GM18511 (cell line): ENCODE measurements at regions not wholly inside any gene's neighbourhood (a gene's known extent, or its start where the extent isn't known, plus 50 kb on each side); places are given as distances from the start of the nearest gene placed in this dataset.

Experiments used
- ATAC-seq: cut with Tn5 transposase; IDR thresholded peaks from one replicate; pipeline ENCODE4 v1.9.1; 2021; ENCODE audit warnings: mild to moderate bottlenecking, moderate library complexity; ENCODE audit not compliant: unreplicated experiment

DNA sequence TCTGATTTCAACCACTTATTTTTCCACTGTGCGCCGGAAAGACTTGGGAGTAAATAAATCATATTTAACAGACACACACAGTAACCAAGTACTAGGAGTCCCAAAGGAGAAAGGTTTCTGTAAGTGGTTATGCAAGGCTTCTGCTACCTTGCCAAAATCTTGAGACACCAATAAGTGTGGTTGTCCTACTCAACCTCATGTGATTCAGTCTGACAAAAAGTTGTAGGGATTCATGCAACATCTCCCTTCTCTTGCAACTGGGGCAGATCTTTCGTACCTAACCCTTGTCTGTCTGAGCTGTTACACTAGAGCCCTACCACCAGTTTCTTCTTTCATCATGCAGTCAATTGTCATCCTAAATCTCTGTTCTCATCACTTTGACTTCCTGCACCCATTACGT lies 69.9 kb upstream of the NUDT7 start:
- ATAC-seq: no peak

DNA sequence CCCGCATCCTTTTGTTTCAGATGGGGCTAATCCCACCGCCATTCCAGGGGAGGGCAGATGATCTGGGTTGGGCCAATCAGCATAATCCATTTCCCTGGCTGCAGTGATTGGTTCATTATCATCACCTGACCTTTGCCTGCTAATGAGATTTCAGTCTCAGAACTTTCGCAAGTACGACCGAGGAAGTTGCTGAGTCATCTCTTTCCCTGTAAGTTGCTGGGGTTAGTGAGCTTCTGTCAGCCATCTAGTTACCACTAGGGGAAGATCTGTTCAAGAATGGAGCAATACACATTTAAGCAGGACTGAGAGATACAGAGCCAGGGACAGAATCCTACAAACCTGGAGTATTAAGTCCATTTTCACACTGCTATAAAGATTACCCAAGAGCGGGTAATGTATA lies 65.3 kb upstream of the NUDT7 start:
- no peak for ATAC-seq

DNA sequence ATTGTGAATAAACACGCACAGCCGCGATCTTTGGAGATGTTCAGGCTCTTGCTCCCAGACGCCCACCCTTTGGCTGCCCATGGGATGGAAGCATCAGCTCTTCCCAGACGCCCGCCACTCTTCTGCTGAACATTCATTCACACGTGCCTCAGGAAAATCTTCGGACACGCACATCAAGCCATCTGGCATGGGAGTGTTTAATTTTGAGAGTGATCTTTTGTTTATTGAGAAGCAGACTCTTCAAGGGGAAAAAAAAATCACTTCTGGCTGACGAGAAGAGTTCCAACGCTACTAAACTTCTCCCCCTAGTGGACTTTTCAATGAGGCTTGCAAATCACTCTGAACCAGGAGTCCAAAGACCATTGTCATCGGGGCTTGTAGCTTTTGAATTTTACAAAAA lies 62.0 kb upstream of the NUDT7 start:
- no peak for ATAC-seq

DNA sequence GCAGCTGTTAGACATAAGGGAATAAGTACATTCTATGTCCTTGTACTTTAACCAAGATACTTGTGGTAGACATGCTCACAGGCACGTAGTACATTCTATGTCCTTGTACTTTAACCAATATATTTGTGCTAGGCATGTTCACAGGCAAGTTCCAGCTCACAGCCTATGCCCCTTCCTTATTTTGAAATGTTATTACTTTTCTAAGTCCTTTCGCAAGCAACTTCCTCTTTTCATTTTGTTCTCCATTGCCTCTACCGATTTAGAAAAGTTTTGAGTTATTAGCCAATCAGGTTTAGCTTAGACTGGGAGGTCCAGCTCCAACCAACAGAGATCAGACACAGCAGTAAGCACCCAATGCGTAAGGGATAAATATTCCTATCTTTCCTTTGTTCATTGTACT lies 60.1 kb upstream of the NUDT7 start:
- ATAC-seq: no peak

DNA sequence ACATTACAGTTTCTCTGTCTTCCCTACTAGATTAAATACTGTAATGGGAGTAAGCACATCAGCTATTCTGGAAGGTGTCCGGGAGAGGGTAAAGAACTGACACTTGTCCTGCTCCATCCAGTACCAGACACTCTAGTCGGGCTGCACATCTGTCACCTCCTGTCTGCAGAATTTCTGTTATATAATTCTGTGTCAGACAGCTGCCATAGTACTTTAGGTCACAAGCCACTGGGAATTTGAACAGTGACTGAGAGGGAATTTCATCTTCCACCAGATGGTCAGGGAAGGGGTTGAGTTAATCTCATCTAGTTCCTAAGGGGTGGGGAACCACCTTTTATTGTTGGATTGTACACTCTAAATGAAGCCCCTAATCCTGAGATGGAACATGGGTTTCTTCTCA lies 58.6 kb upstream of the NUDT7 start:
- no peak for ATAC-seq

DNA sequence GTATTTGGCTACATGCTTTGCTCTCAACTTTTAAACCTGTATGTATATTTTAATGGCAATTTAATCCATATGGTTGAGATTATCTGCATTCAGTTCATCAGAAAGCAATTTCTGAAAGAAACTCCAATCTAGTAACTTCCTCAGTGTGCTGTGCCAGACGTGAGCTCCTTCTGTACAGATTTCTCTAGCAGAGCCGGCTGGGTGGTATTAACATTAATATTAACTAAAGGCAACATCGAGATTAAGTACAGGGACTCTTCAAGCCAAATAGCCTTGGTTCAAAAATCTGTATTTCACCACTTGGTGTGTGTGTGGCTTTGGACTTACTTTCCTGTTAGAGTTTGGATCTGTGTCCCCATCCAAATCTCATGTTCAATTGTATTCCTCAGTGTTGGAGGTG lies 55.5 kb upstream of the NUDT7 start:
- ATAC-seq: no peak

DNA sequence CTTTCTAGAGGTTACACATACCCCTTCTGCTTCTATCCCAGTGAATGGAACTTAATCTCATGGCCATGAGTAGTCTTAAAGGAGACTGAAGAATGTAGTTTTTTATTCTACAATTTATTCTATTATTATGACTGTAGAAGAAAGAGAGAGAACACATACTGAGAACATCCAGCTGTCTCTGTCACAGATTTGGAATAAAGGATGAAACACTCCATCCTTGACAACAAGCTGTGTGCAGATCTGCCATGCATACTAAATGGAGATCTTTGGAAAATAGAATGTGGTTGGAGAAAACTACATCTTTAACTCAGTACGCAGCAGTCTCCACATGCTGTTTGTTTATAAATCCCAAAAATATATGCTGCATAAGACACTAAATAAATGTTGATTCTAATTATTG lies 54.1 kb upstream of the NUDT7 start:
- no peak for ATAC-seq

DNA sequence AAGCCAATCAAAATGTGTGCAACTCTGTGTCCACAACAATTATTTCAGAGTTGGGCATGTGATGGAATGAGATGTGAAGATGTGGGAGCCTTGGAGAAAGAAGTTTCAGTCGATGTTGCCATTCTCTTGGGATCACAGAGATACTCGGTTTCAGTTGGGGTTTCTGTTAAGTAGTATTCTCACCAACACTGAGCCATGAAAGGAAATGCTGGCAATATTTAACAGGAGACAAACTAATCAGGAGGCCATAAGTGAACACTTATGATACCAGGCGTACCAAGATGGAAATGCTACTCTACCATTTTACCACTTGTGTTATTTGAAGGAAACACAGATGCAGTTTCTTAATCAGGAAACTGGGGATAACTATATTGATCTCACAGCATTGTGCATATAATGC lies 53.3 kb upstream of the NUDT7 start:
- no peak for ATAC-seq
